Endothelial cell of umbilical vein (primary cell): ENCODE measurements at regions not wholly inside any gene's neighbourhood (a gene's known extent, or its start where the extent isn't known, plus 50 kb on each side); places are given as distances from the start of the nearest gene placed in this dataset.

Experiments used
- BruUV-seq: library from RNA; stranded (reverse); fragments of 400-500 nt; replicated peaks from 2 replicates; lab custom pipeline; 2021; lab: Mats Ljungman, UMichigan
- CTCF ChIA-PET: fragments of 300-600, 350-600 bp; sonication (Branson Sonifier 250); formaldehyde crosslinking; loops from one replicate; lab custom pipeline; 2021; ENCODE audit warnings: antibody characterized with exemption, inconsistent platforms; lab: Charles Lee
- POLR2A ChIA-PET: fragments of 300-600, 350-600 bp; sonication (Branson Sonifier 250); formaldehyde crosslinking; loops from one replicate; lab custom pipeline; 2021; ENCODE audit warnings: antibody characterized with exemption, inconsistent platforms; lab: Charles Lee
- DNase-seq: peaks from one replicate; pipeline ENCODE4 v3.0.0-alpha.2; 2011; ENCODE audit warnings: low read depth, low spot score
- FAIRE-seq: peaks from 2 replicates; lab custom pipeline; 2011; peaks lifted over from hg19 to GRCh38; lab: Jason Lieb, UNC
- H2AFZ ChIP-seq: 2 replicates; pipeline ENCODE4 v1.6.0; 2012; ENCODE audit warnings: low read depth, low read length, control low read depth, inconsistent platforms
- H3K27ac ChIP-seq: 2 replicates; pipeline ENCODE4 v1.5.1; 2011; ENCODE audit warnings: low read depth, mild to moderate bottlenecking, control low read depth, low read length, moderate library complexity; ENCODE audit not compliant: insufficient read depth
- H3K27me3 ChIP-seq, 2 experiments: 2 replicates each; pipeline versions ENCODE4 v1.6.0 to v1.6.1; 2011; ENCODE audit warnings: low read length in 2 of 2, mixed read lengths in 1 of 2; ENCODE audit not compliant: control insufficient read depth in 2 of 2, insufficient read depth in 2 of 2
- H3K36me3 ChIP-seq, 2 experiments: 2 replicates in 1 of 2; 3 replicates in 1 of 2; pipeline ENCODE4 v1.5.1; 2011; ENCODE audit warnings: low read length in 2 of 2, mild to moderate bottlenecking in 1 of 2, moderate library complexity in 1 of 2; ENCODE audit not compliant: control insufficient read depth in 2 of 2, insufficient read depth in 2 of 2; ENCODE audit errors: extremely low read depth in 1 of 2
- H3K4me1 ChIP-seq: 3 replicates; pipeline ENCODE4 v1.5.1; 2011; ENCODE audit warnings: mild to moderate bottlenecking, low read length; ENCODE audit not compliant: control insufficient read depth, insufficient read depth; ENCODE audit errors: extremely low read depth
- H3K4me2 ChIP-seq: 2 replicates; pipeline ENCODE4 v1.6.1; 2011; ENCODE audit warnings: low read length, control low read depth, mixed read lengths; ENCODE audit not compliant: insufficient read depth
- H3K4me3 ChIP-seq, 3 experiments: fragments of 200-600 bp in 1 of 3; sonication (generic), shearing (Covaris generic) in 1 of 3; replicated peaks in 1 of 3; 2 replicates each; pipeline ENCODE4 v1.5.1; 2011 to 2016; ENCODE audit warnings: control low read depth in 3 of 3, low read length in 3 of 3, mild to moderate bottlenecking in 2 of 3, inconsistent platforms in 1 of 3, low read depth in 1 of 3, moderate library complexity in 1 of 3; ENCODE audit not compliant: insufficient read depth in 1 of 3
- H3K79me2 ChIP-seq: 2 replicates; pipeline ENCODE4 v1.6.0; 2012; ENCODE audit warnings: low read length, inconsistent platforms; ENCODE audit not compliant: control insufficient read depth, insufficient read depth
- H3K9ac ChIP-seq: replicated peaks from 2 replicates; pipeline ENCODE3; 2011; ENCODE audit warnings: low read length, control low read depth; ENCODE audit not compliant: insufficient read depth; ENCODE audit errors: extremely low read depth
- H3K9me1 ChIP-seq: replicated peaks from 3 replicates; pipeline ENCODE4 v1.6.0; 2011; ENCODE audit warnings: mild to moderate bottlenecking, low read length; ENCODE audit not compliant: control insufficient read depth, insufficient read depth; ENCODE audit errors: extremely low read depth
- H3K9me3 ChIP-seq: replicated peaks from 2 replicates; pipeline ENCODE4 v1.5.1; 2012; ENCODE audit warnings: low read length, inconsistent platforms; ENCODE audit not compliant: control insufficient read depth, insufficient read depth
- H4K20me1 ChIP-seq: replicated peaks from 2 replicates; pipeline ENCODE3; 2011; ENCODE audit warnings: mild to moderate bottlenecking, low read length; ENCODE audit not compliant: control insufficient read depth, insufficient read depth; ENCODE audit errors: extremely low read depth
- CTCF ChIP-seq, 2 donors: IDR thresholded peaks; 1 replicate in 1 of 2; 2 replicates in 1 of 2; pipeline ENCODE4 v1.5.1; 2011; ENCODE audit warnings: low read length in 2 of 2, mild to moderate bottlenecking in 2 of 2, moderate library complexity in 2 of 2, control low read depth in 1 of 2, inconsistent platforms in 1 of 2, low read depth in 1 of 2; ENCODE audit not compliant: insufficient read depth in 1 of 2; ENCODE audit errors: extremely low read depth in 1 of 2
- FOS ChIP-seq: IDR thresholded peaks from 2 replicates; pipeline ENCODE4 v1.6.1; 2011; ENCODE audit warnings: mild to moderate bottlenecking, low read length, moderate library complexity, borderline replicate concordance; ENCODE audit not compliant: insufficient read depth
- GATA2 ChIP-seq: IDR thresholded peaks from 2 replicates; pipeline ENCODE4 v1.7.0; 2011; ENCODE audit warnings: low read depth, mild to moderate bottlenecking, moderate library complexity, mixed read lengths, low read length; ENCODE audit not compliant: insufficient read length, insufficient read depth
- JUN ChIP-seq: IDR thresholded peaks from 2 replicates; pipeline ENCODE4 v1.6.1; 2011; ENCODE audit warnings: borderline replicate concordance, low read depth; ENCODE audit not compliant: insufficient read length, insufficient read depth
- MAX ChIP-seq: IDR thresholded peaks from 2 replicates; pipeline ENCODE4 v1.6.1; 2011; ENCODE audit not compliant: insufficient read depth, insufficient read length
- MYC ChIP-seq: IDR thresholded peaks from one replicate; pipeline ENCODE4 v1.6.1; 2011; ENCODE audit warnings: mild to moderate bottlenecking, low read depth, low read length
- POLR2A ChIP-seq: IDR thresholded peaks from 2 replicates; pipeline ENCODE4 v1.6.1; 2012; ENCODE audit warnings: low read depth, mild to moderate bottlenecking, control low read depth, low read length
- POLR2AphosphoS5 ChIP-seq: IDR thresholded peaks from 2 replicates; pipeline ENCODE4 v1.6.1; 2012; ENCODE audit warnings: low read depth, mild to moderate bottlenecking, control low read depth, low read length, moderate library complexity; ENCODE audit not compliant: insufficient read depth
- dilution Hi-C: fragments of 300-500 bp; cut with MboI; formaldehyde crosslinking; loops from one replicate; pipeline ENCODE4 v1.15.0; 2019; ENCODE audit warnings: low sequenced_read_pairs; ENCODE audit not compliant: extremely low pct_ligation_motif_present
- intact Hi-C: fragments of 100-400 bp; cut with micrococcal nuclease; formaldehyde crosslinking; loops from one replicate; pipeline ENCODE4 v1.10.0; 2022

GRCh38 chr5:121533814-121534213 is 317.9 kb upstream of the FTMT start:
- ChIA-PET CTCF (no interaction called here), POLR2A (no interaction called here)
- no TSS peak for BruUV-seq

More at GRCh38 chr5:121533814-121534213, 317.9 kb upstream of the FTMT start:
- no peak overlapping the region for H3K27ac ChIP-seq
- no peak overlapping the region for H2AFZ ChIP-seq
- FAIRE-seq: no peak
- H3K4me2 ChIP-seq: no peak overlapping the region
- H3K4me1 ChIP-seq: no peaks in the 10 kb centered on the region
- no peak overlapping the region for H3K9ac ChIP-seq
- no peaks in the 10 kb centered on the region for H4K20me1 ChIP-seq
- dilution Hi-C loops: no loop called here
- no peaks in the 10 kb centered on the region for H3K27me3 ChIP-seq
- intact Hi-C loops: no loop called here
- no peak for DNase-seq
- H3K9me1 ChIP-seq: no peaks in the 10 kb centered on the region
- no peak overlapping the region for H3K4me3 ChIP-seq
- H3K36me3 ChIP-seq: no peaks in the 10 kb centered on the region
- H3K79me2 ChIP-seq: no peaks in the 10 kb centered on the region
- no peaks in the 10 kb centered on the region for H3K9me3 ChIP-seq
- TF ChIP-seq POLR2AphosphoS5 (no peak), FOS (no peak), GATA2 (no peak), MYC (no peak), MAX (no peak), JUN (no peak), CTCF (IDR thresholded peaks at IDR 0.05; ENCODE audit: extremely low read depth in 1 of 2, insufficient read depth in 1 of 2, low read depth in 1 of 2, low read length in 2 of 2) (no peak), POLR2A (no peak)
